SK-N-SH (cell line): ENCODE measurements at regions not wholly inside any gene's neighbourhood (a gene's known extent, or its start where the extent isn't known, plus 50 kb on each side); places are given as distances from the start of the nearest gene placed in this dataset.

Experiments used
- CTCF ChIA-PET: fragments of 300-600, 350-600 bp; formaldehyde crosslinking; extraction: SDS; loops from one replicate; lab custom pipeline; 2021; lab: Yijun Ruan, JAX
- POLR2A ChIA-PET: fragments of 350-600 bp; sonication (Branson Sonifier 250); formaldehyde crosslinking; extraction: SDS; loops from one replicate; lab custom pipeline; 2020; ENCODE audit warnings: antibody characterized with exemption, inconsistent platforms; lab: Yijun Ruan, JAX
- DNase-seq: peaks from one replicate; pipeline ENCODE4 v3.0.0; 2012
- H2AFZ ChIP-seq: fragments of 200-600 bp; sonication (generic); 2 replicates; pipeline ENCODE4 v1.8.1; 2016; ENCODE audit warnings: antibody characterized with exemption, mild to moderate bottlenecking, low read depth
- H3F3A ChIP-seq: fragments of 200-600 bp; sonication (generic); replicated peaks from 2 replicates; pipeline ENCODE3; 2016; ENCODE audit warnings: antibody characterized with exemption, mild to moderate bottlenecking; ENCODE audit not compliant: insufficient read depth
- H3K27ac ChIP-seq, 2 experiments: fragments of 200-500 bp in 1 of 2; fragments of 200-600 bp in 1 of 2; sonication (Bioruptor generic) in 1 of 2; sonication (generic), shearing (Covaris generic) in 1 of 2; 2 replicates each; pipeline versions ENCODE4 v1.5.1 to v1.6.1; 2014 to 2016; ENCODE audit warnings: low read depth in 2 of 2, inconsistent platforms in 1 of 2, low read length in 1 of 2, mild to moderate bottlenecking in 1 of 2, mixed read lengths in 1 of 2
- H3K27me3 ChIP-seq: fragments of 200-600 bp; sonication (generic), shearing (Covaris generic); 2 replicates; pipeline ENCODE4 v1.6.1; 2016; ENCODE audit warnings: mixed run types; ENCODE audit not compliant: insufficient read depth
- H3K36me3 ChIP-seq, 2 experiments: fragments of 200-500 bp in 1 of 2; fragments of 200-600 bp in 1 of 2; sonication (Bioruptor generic) in 1 of 2; sonication (generic) in 1 of 2; replicated peaks in 1 of 2; 2 replicates each; pipeline versions ENCODE3 to v1.5.1; 2014 to 2016; ENCODE audit warnings: low read length in 1 of 2, mild to moderate bottlenecking in 1 of 2; ENCODE audit not compliant: insufficient read depth in 2 of 2, control insufficient read depth in 1 of 2
- H3K4me1 ChIP-seq, 2 experiments: fragments of 200-500 bp in 1 of 2; fragments of 200-600 bp in 1 of 2; sonication (Bioruptor generic) in 1 of 2; sonication (generic), shearing (Covaris generic) in 1 of 2; 2 replicates each; pipeline versions ENCODE4 v1.5.1 to v1.6.1; 2014 to 2016; ENCODE audit warnings: low read depth in 1 of 2, low read length in 1 of 2, mixed run types in 1 of 2; ENCODE audit not compliant: insufficient read depth in 2 of 2, control insufficient read depth in 1 of 2
- H3K4me2 ChIP-seq: fragments of 200-600 bp; sonication (generic), shearing (Covaris generic); 2 replicates; pipeline ENCODE4 v1.6.1; 2017; ENCODE audit warnings: mixed run types
- H3K4me3 ChIP-seq, 2 experiments: fragments of 200-500 bp in 1 of 2; fragments of 200-600 bp in 1 of 2; sonication (Bioruptor generic) in 1 of 2; sonication (generic), shearing (Covaris generic) in 1 of 2; 2 replicates each; pipeline versions ENCODE4 v1.5.1 to v1.8.1; 2014 to 2016; ENCODE audit warnings: low read depth in 2 of 2, inconsistent platforms in 1 of 2, low read length in 1 of 2, mild to moderate bottlenecking in 1 of 2, mixed read lengths in 1 of 2, moderate library complexity in 1 of 2
- H3K79me2 ChIP-seq: fragments of 200-600 bp; sonication (generic); 2 replicates; pipeline ENCODE4 v1.8.1; 2017; ENCODE audit warnings: mild to moderate bottlenecking; ENCODE audit not compliant: insufficient read depth
- H3K9ac ChIP-seq: fragments of 200-600 bp; sonication (generic); 2 replicates; pipeline ENCODE4 v1.6.1; 2017; ENCODE audit warnings: mixed run types
- H3K9me2 ChIP-seq: fragments of 200-600 bp; sonication (generic); 2 replicates; pipeline ENCODE4 v1.6.1; 2017; ENCODE audit warnings: mixed run types
- H3K9me3 ChIP-seq: fragments of 200-600 bp; sonication (generic); 2 replicates; pipeline ENCODE4 v1.6.1; 2017; ENCODE audit warnings: mixed run types, mild to moderate bottlenecking, moderate library complexity
- H4K20me1 ChIP-seq: fragments of 200-600 bp; sonication (generic); 2 replicates; pipeline ENCODE4 v1.6.1; 2017; ENCODE audit warnings: mild to moderate bottlenecking, mixed run types; ENCODE audit not compliant: insufficient read depth
- EP300 ChIP-seq, 2 experiments: IDR thresholded peaks; 2 replicates each; pipeline versions ENCODE4 v1.4.0 to v1.6.1; 2012; ENCODE audit warnings: borderline replicate concordance in 1 of 2, low read depth in 1 of 2, low read length in 1 of 2
- EZH2phosphoT487 ChIP-seq: fragments of 200-600 bp; sonication (generic); IDR thresholded peaks from 2 replicates; pipeline ENCODE4 v1.6.1; 2017; ENCODE audit warnings: low read depth, mixed run types, mild to moderate bottlenecking, antibody characterized with exemption, moderate library complexity, borderline replicate concordance
- FOSL2 ChIP-seq: IDR thresholded peaks from 2 replicates; pipeline ENCODE4 v1.4.0; 2012; ENCODE audit warnings: low read depth, mild to moderate bottlenecking, moderate library complexity, borderline replicate concordance
- JUND ChIP-seq: IDR thresholded peaks from 2 replicates; pipeline ENCODE4 v1.4.0; 2012
- MAX ChIP-seq: IDR thresholded peaks from 2 replicates; pipeline ENCODE4 v1.4.0; 2012; ENCODE audit warnings: low read depth
- NFIC ChIP-seq: IDR thresholded peaks from 2 replicates; pipeline ENCODE4 v1.4.0; 2012; ENCODE audit warnings: borderline replicate concordance
- NRF1 ChIP-seq: IDR thresholded peaks from 2 replicates; pipeline ENCODE4 v1.6.1; 2012; ENCODE audit warnings: low read depth, mild to moderate bottlenecking, low read length
- RAD21 ChIP-seq: IDR thresholded peaks from 2 replicates; pipeline ENCODE4 v1.6.1; 2012; ENCODE audit warnings: mild to moderate bottlenecking, low read length
- RFX5 ChIP-seq: IDR thresholded peaks from 2 replicates; pipeline ENCODE4 v1.6.1; 2012; ENCODE audit warnings: mild to moderate bottlenecking, improper control_type of control experiment, low read length
- RXRA ChIP-seq: IDR thresholded peaks from 2 replicates; pipeline ENCODE4 v1.4.0; 2012; ENCODE audit warnings: low read depth, mild to moderate bottlenecking, borderline replicate concordance
- SIN3A ChIP-seq: IDR thresholded peaks from 2 replicates; pipeline ENCODE4 v1.6.1; 2012; ENCODE audit warnings: low read depth, mild to moderate bottlenecking, low read length, moderate library complexity, borderline replicate concordance
- TCF12 ChIP-seq: IDR thresholded peaks from 2 replicates; pipeline ENCODE4 v1.4.0; 2012
- WGBS: methylation state at CpG from one replicate; pipeline ENCODE4 v1.1.6; 2017; ENCODE audit warnings: low lambda C conversion rate; 5-methylcytosine and 5-hydroxymethylcytosine counted together
- TF ChIP-seq, protein P1 (sequence below): IDR thresholded peaks from 2 replicates; pipeline ENCODE4; 2012
- TF ChIP-seq, protein P2 (sequence below): IDR thresholded peaks from 2 replicates; pipeline ENCODE4 v1.4.0; 2012; ENCODE audit warnings: low read depth, borderline replicate concordance

DNA sequence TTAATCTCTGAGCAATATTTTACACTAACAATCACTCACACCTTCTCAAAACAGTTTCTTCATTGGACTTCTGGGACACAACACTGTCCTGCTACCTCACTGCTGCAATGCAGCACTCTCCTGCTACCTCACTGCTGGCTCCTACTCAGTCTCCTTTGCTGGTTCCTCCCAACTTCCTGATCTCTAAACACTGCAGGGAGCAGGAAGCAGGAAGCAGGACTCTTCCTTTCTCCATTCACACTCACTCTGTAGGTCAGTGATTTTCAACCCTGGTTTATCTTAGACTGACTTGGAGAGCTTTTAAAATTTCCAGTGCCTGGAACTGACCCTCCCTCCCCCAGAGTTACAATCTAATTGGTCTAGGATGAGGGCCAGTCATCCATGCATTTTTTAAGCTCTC, 243.4 kb upstream of the RBBP8 start:
- POLR2A ChIA-PET, result no interaction called here
- Histone ChIP-seq H2AFZ (peak overlapping the region; percentile 24; the same call in 1 of the 2 replicates), H3K4me3 (no peak overlapping the region), H3F3A (peaks cover 20% of the 10 kb centered on the region), H3K4me2 (no peak overlapping the region), H3K4me1 (peaks cover 0 to 18% of the 10 kb centered on the region in 2 experiments; a peak in 2 of 4 replicates), H3K27me3 (no peaks in the 10 kb centered on the region), H3K9ac (no peak overlapping the region), H3K79me2 (no peaks in the 10 kb centered on the region), H3K9me3 (no peaks in the 10 kb centered on the region), H3K36me3 (no peaks in the 10 kb centered on the region), H3K9me2 (no peaks in the 10 kb centered on the region), H4K20me1 (no peaks in the 10 kb centered on the region)
- DNase-seq, result no peak
- CTCF ChIA-PET, result no interaction called here
- TF ChIP-seq EZH2phosphoT487, result no peak
- TF ChIP-seq, all 33 proteins: peak for 0
- no peak overlapping the region for H3K27ac ChIP-seq

GRCh38 chr18:22690556-22690955, 242.6 kb upstream of the RBBP8 start:
- POLR2A ChIA-PET, result no interaction called here
- Histone ChIP-seq H3K9me3 (no peaks in the 10 kb centered on the region), H3K4me1 (peaks cover 0 to 20% of the 10 kb centered on the region in 2 experiments; a peak in 3 of 4 replicates), H3K27me3 (no peaks in the 10 kb centered on the region), H2AFZ (no peak overlapping the region), H4K20me1 (no peaks in the 10 kb centered on the region), H3K27ac (no peak overlapping the region), H3K79me2 (no peaks in the 10 kb centered on the region), H3K9me2 (no peaks in the 10 kb centered on the region), H3K4me2 (no peak overlapping the region), H3K4me3 (no peak overlapping the region), H3K9ac (no peak overlapping the region), H3K36me3 (no peaks in the 10 kb centered on the region), H3F3A (peaks cover 26% of the 10 kb centered on the region)
- TF ChIP-seq RFX5 (no peak), SIN3A (no peak), NRF1 (no peak)
- CTCF ChIA-PET, result interaction anchor here (1.3 kb wide), 1 partner anchor 14 kb away, joined by 4 read pairs; no protein-coding TSS in a partner anchor
- no peak for DNase-seq
- WGBS, result 36% methylated on average over 1 of the region's 1 CpG

DNA sequence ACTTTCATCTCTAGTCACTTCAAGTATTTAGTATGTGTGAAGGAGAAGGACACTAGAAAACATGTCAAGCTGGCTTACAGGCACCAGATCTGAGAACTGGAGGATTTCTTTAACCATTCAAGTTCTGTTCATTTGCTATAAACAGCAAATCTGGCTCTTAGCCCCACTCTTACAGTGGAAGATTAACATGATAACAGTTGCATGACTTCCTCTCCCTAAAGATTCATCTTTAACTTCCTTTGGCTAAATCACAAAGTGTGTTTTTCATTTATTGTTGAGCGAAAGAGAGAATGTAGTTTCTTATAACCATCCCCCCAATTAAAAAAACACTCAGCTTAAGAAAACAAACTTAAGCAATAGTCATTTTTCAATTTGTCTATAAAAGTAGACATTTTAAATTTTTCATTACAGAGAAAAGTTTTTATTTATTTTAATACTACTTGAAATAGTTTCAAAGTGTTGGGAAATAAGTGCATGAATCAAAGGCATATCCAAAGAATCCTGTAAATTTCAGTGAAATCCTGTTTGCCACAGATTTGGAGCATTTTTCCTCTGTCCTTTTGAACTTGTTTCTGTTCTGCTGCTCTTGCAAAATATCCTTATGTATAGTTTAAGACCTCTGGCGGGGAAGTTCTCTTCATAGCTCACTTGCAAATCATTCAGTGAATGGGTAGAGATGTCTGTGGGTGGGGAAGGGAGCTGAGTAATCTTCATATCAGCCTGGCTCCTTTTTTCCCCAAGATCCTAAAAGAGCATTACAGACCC, 241.0 kb upstream of the RBBP8 start:
- Histone ChIP-seq H4K20me1 (no peaks in the 10 kb centered on the region), H3K27ac (peak overlapping the region in 1 of 2 experiments; percentile 59; a peak in 3 of 4 replicates), H3K9me2 (no peaks in the 10 kb centered on the region), H3K4me2 (peak overlapping the region; percentile 64), H3K36me3 (no peaks in the 10 kb centered on the region), H3K9me3 (no peaks in the 10 kb centered on the region), H3K4me1 (peaks cover 0 to 21% of the 10 kb centered on the region in 2 experiments; a peak in 3 of 4 replicates), H3K4me3 (no peak overlapping the region; a peak in 1 of 4 replicates), H3K27me3 (no peaks in the 10 kb centered on the region), H3K79me2 (no peaks in the 10 kb centered on the region), H3F3A (peaks cover 28% of the 10 kb centered on the region), H3K9ac (no peak overlapping the region; the same call in 1 of the 2 replicates), H2AFZ (peak overlapping the region; percentile 61)
- POLR2A ChIA-PET, result no interaction called here
- no peak for DNase-seq
- 8% methylated on average over 2 of the region's 2 CpGs for WGBS
- CTCF ChIA-PET, result interaction anchor here (0.7 to 1.3 kb wide), 2 partner anchors 12 to 13 kb away, joined by 3 to 4 read pairs; no protein-coding TSS in a partner anchor
- no peak for TF ChIP-seq SIN3A
- peak; percentile 15; the same call in 1 of the 2 replicates for TF ChIP-seq JUND
- TF ChIP-seq, protein P1, sequence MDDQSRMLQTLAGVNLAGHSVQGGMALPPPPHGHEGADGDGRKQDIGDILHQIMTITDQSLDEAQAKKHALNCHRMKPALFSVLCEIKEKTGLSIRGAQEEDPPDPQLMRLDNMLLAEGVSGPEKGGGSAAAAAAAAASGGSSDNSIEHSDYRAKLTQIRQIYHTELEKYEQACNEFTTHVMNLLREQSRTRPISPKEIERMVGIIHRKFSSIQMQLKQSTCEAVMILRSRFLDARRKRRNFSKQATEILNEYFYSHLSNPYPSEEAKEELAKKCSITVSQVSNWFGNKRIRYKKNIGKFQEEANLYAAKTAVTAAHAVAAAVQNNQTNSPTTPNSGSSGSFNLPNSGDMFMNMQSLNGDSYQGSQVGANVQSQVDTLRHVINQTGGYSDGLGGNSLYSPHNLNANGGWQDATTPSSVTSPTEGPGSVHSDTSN, result peak; percentile 18; the same call in 1 of the 2 replicates
- peak; percentile 51 for TF ChIP-seq NFIC
- no peak for TF ChIP-seq RXRA
- peak; percentile 57 for TF ChIP-seq TCF12
- TF ChIP-seq EP300 (IDR thresholded peaks at IDR 0.05; ENCODE audit: borderline replicate concordance in 1 of 2, low read depth in 1 of 2, low read length in 1 of 2), result peak in 1 of 2 experiments; percentile 40; a peak in 1 of 4 replicates
- TF ChIP-seq FOSL2, result peak; percentile 8; the same call in 1 of the 2 replicates
- TF ChIP-seq RAD21, result no peak
- TF ChIP-seq, protein P2, sequence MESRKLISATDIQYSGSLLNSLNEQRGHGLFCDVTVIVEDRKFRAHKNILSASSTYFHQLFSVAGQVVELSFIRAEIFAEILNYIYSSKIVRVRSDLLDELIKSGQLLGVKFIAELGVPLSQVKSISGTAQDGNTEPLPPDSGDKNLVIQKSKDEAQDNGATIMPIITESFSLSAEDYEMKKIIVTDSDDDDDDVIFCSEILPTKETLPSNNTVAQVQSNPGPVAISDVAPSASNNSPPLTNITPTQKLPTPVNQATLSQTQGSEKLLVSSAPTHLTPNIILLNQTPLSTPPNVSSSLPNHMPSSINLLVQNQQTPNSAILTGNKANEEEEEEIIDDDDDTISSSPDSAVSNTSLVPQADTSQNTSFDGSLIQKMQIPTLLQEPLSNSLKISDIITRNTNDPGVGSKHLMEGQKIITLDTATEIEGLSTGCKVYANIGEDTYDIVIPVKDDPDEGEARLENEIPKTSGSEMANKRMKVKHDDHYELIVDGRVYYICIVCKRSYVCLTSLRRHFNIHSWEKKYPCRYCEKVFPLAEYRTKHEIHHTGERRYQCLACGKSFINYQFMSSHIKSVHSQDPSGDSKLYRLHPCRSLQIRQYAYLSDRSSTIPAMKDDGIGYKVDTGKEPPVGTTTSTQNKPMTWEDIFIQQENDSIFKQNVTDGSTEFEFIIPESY, result no peak
- no peak for TF ChIP-seq MAX
- TF ChIP-seq, all 33 proteins: peak for 6
